ENCODE measurements at regions not wholly inside any gene's neighbourhood (a gene's known extent, or its start where the extent isn't known, plus 50 kb on each side); places are given as distances from the start of the nearest gene placed in this dataset.

GRCh38 chr11:116333001-116333535, 439.7 kb downstream of the BUD13 start:
- no peak for TF ChIP-seq ZFX (IDR thresholded peaks at IDR 0.05; ENCODE audit: borderline replicate concordance)
- no peak for TF ChIP-seq CTCF (IDR thresholded peaks at IDR 0.05)

GRCh38 chr11:116332391-116332790, 440.4 kb downstream of the BUD13 start:
- TF ChIP-seq ZFX (IDR thresholded peaks at IDR 0.05; ENCODE audit: borderline replicate concordance) = no peak
- no peak for TF ChIP-seq CTCF (IDR thresholded peaks at IDR 0.05)
- H3K27ac ChIP-seq = no peak overlapping the region

More at GRCh38 chr11:116333001-116333535, 439.7 kb downstream of the BUD13 start:
- H3K27ac ChIP-seq = no peak overlapping the region

GRCh38 chr11:116331381-116331780, 441.4 kb downstream of the BUD13 start:
- no peak overlapping the region for H3K27ac ChIP-seq
- no peak for TF ChIP-seq ZFX (IDR thresholded peaks at IDR 0.05; ENCODE audit: borderline replicate concordance)
- TF ChIP-seq CTCF (IDR thresholded peaks at IDR 0.05) = no peak

GRCh38 chr11:116330439-116331185, 442.2 kb downstream of the BUD13 start:
- TF ChIP-seq CTCF (IDR thresholded peaks at IDR 0.05) (no peak), ZFX (IDR thresholded peaks at IDR 0.05; ENCODE audit: borderline replicate concordance) (no peak)
- no peak overlapping the region for H3K27ac ChIP-seq

- H3K27ac ChIP-seq = no peak overlapping the region
- no peak for TF ChIP-seq ZFX (IDR thresholded peaks at IDR 0.05; ENCODE audit: borderline replicate concordance)
- no peak for TF ChIP-seq CTCF (IDR thresholded peaks at IDR 0.05)
These were observed 443.3 kb downstream of the BUD13 start for GRCh38 chr11:116329354-116330090.

GRCh38 chr11:116328851-116329250, 443.9 kb downstream of the BUD13 start:
- no peak overlapping the region for H3K27ac ChIP-seq
- TF ChIP-seq CTCF (IDR thresholded peaks at IDR 0.05) = no peak
- no peak for TF ChIP-seq ZFX (IDR thresholded peaks at IDR 0.05; ENCODE audit: borderline replicate concordance)

- H3K27ac ChIP-seq = no peak overlapping the region
- no peak for TF ChIP-seq ZFX (IDR thresholded peaks at IDR 0.05; ENCODE audit: borderline replicate concordance)
- no peak for TF ChIP-seq CTCF (IDR thresholded peaks at IDR 0.05)
These were observed 444.4 kb downstream of the BUD13 start for GRCh38 chr11:116328391-116328790.

Measured in 22Rv1 (cell line).